Neural cell (in vitro differentiated cells): ENCODE measurements at regions not wholly inside any gene's neighbourhood (a gene's known extent, or its start where the extent isn't known, plus 50 kb on each side); places are given as distances from the start of the nearest gene placed in this dataset.

Source experiments
- CTCF ChIP-seq: fragments of 450-650 bp; IDR thresholded peaks from 2 replicates; pipeline ENCODE4 v1.5.1; 2014; ENCODE audit warnings: antibody characterized with exemption, mild to moderate bottlenecking, moderate library complexity; ENCODE audit not compliant: poor library complexity, severe bottlenecking
- EZH2 ChIP-seq: fragments of 200-600, 300-800 bp; shearing (Covaris generic), sonication (generic); IDR thresholded peaks from 2 replicates; pipeline ENCODE4 v1.6.1; 2014; ENCODE audit warnings: antibody characterized with exemption, low read length, borderline replicate concordance, mild to moderate bottlenecking; ENCODE audit not compliant: insufficient read depth, poor library complexity, severe bottlenecking
- SMC3 ChIP-seq: fragments of 450-650 bp; conservative IDR thresholded peaks from 2 replicates; pipeline ENCODE4 v1.6.1; 2014; ENCODE audit warnings: antibody characterized with exemption, mild to moderate bottlenecking, moderate library complexity; ENCODE audit not compliant: poor library complexity

DNA sequence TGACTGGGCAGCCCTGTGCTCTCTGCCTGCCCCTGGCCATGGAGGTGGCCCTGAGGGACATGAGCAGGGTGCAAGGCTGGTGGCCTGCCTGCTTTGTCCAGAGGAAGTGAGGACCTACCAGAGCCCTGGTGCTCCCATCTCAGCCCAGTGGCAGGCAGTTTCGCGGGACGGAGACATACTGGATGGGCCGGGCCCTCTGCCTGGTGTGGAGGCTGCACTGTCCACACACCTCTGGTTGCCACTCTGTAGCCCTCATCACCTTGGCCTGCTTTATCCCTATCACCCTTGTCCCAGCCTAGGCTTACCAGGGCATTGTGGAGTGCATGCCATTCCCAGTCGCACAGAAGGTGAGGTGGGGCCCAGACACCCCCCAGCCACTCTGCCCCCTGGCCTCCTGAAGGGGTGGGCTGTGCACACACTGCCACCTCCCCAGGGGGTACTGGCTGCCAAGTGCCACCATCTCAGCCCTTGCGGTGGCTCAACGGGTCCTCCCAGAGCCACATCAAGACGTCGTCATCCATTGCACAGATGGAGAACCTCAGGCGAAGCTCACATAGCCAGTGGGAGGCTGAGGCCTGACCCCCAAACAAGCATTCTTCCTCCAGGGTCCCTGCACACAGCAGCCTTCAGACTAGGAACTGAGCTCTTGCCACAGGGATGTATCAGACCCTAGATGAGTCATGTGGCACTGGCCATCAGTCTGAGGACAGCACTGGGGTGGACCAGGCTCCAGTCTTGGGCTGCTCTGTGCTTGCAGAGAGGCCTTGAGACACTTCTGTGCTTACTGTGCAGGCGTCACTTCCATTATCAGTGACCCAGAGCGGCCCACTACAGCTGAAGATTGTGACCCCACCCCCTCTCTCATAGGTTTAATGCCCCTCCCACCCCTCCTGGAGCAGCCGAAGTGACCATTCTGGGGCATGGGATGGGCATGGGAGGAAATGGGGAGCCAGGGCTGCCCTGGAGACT lies 176.1 kb downstream of the IGLL1 start:
- no peak for TF ChIP-seq EZH2
- TF ChIP-seq SMC3 = no peak
- no peak for TF ChIP-seq CTCF
